ENCODE measurements at regions not wholly inside any gene's neighbourhood (a gene's known extent, or its start where the extent isn't known, plus 50 kb on each side); places are given as distances from the start of the nearest gene placed in this dataset.

- TF ChIP-seq MAX (IDR thresholded peaks at IDR 0.05) (no peak), FOXM1 (IDR thresholded peaks at IDR 0.05; ENCODE audit: borderline replicate concordance, low read depth) (no peak), ZBTB7A (IDR thresholded peaks at IDR 0.05; ENCODE audit: low read depth) (no peak), YY1 (IDR thresholded peaks at IDR 0.05; ENCODE audit: low read depth) (no peak), TAF1 (IDR thresholded peaks at IDR 0.05; ENCODE audit: low read depth) (no peak), EP300 (IDR thresholded peaks at IDR 0.05; ENCODE audit: borderline replicate concordance) (no peak), TEAD4 (IDR thresholded peaks at IDR 0.05) (no peak), CREB1 (IDR thresholded peaks at IDR 0.05; ENCODE audit: low read depth) (no peak), TCF12 (IDR thresholded peaks at IDR 0.05; ENCODE audit: low read depth) (no peak), CEBPB (IDR thresholded peaks at IDR 0.05) (no peak), NFIC (IDR thresholded peaks at IDR 0.05) (no peak), REST (IDR thresholded peaks at IDR 0.05; ENCODE audit: low read depth) (no peak)
These were observed 359.4 kb upstream of the DSEL start for GRCh38 chr18:67875944-67876343.

All from Ishikawa (cell line).